ENCODE measurements at regions not wholly inside any gene's neighbourhood (a gene's known extent, or its start where the extent isn't known, plus 50 kb on each side); places are given as distances from the start of the nearest gene placed in this dataset.

DNA sequence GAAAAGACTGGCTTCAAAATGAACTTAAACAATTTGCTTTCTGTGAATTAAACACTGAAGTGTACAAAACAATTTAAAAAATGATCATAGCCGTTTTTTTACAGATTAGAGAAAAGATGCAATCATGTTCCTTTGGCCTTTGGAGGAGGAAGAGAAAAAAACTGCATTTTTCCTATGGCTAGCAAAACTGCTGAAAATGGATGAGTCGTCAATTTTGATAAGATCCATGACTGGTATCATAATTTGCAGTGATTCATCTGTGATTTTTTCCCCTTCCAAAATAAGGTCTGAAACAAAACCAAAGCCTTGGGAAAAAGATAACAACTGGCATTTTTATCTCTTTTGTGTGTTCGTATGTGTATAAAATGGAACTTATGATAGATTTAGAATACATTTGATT is 255.6 kb upstream of the SATB1 start:
- H3K9me3 ChIP-seq (ENCODE audit: control insufficient read depth, insufficient read depth, low read depth, low read length) = no peaks in the 10 kb centered on the region
- no peak overlapping the region for H3K27ac ChIP-seq (ENCODE audit: extremely low read depth, low read depth, low read length)
- no peaks in the 10 kb centered on the region for H3K4me1 ChIP-seq (ENCODE audit: control insufficient read depth, insufficient read depth, low read length)
- TF ChIP-seq PBX3 (CRISPR knock-in tag; IDR thresholded peaks at IDR 0.05) = no peak
- TF ChIP-seq ZNF830 (tag by site-specific recombination; IDR thresholded peaks at IDR 0.05; ENCODE audit: low read depth) = no peak
- TF ChIP-seq ZNF785 (tag by site-specific recombination; IDR thresholded peaks at IDR 0.05) = no peak
- TF ChIP-seq ZNF114 (tag by site-specific recombination; IDR thresholded peaks at IDR 0.05) = no peak
- no peak for TF ChIP-seq ZNF677 (tag by site-specific recombination; IDR thresholded peaks at IDR 0.05)
- TF ChIP-seq, protein P1, sequence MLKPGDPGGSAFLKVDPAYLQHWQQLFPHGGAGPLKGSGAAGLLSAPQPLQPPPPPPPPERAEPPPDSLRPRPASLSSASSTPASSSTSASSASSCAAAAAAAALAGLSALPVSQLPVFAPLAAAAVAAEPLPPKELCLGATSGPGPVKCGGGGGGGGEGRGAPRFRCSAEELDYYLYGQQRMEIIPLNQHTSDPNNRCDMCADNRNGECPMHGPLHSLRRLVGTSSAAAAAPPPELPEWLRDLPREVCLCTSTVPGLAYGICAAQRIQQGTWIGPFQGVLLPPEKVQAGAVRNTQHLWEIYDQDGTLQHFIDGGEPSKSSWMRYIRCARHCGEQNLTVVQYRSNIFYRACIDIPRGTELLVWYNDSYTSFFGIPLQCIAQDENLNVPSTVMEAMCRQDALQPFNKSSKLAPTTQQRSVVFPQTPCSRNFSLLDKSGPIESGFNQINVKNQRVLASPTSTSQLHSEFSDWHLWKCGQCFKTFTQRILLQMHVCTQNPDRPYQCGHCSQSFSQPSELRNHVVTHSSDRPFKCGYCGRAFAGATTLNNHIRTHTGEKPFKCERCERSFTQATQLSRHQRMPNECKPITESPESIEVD (tag by site-specific recombination; IDR thresholded peaks at IDR 0.05) = no peak
- no peak for TF ChIP-seq WT1 (tag by site-specific recombination; IDR thresholded peaks at IDR 0.05)
- TF ChIP-seq ZNF843 (tag by site-specific recombination; IDR thresholded peaks at IDR 0.05) = no peak
- TF ChIP-seq ZNF366 (tag by site-specific recombination; conservative IDR thresholded peaks at IDR 0.05) = no peak
- no peak for TF ChIP-seq ZNF544 (tag by site-specific recombination; IDR thresholded peaks at IDR 0.05)
- no peak for TF ChIP-seq ZNF133 (tag by site-specific recombination; IDR thresholded peaks at IDR 0.05)
- no peak for TF ChIP-seq HOXC10 (CRISPR knock-in tag; IDR thresholded peaks at IDR 0.05)
- no peak for TF ChIP-seq ZNF37A (tag by site-specific recombination; IDR thresholded peaks at IDR 0.05)
- no peak for TF ChIP-seq ZNF174 (tag by site-specific recombination; IDR thresholded peaks at IDR 0.05)
- TF ChIP-seq ZNF350 (tag by site-specific recombination; IDR thresholded peaks at IDR 0.05) = no peak
- TF ChIP-seq ZNF521 (tag by site-specific recombination; IDR thresholded peaks at IDR 0.05) = no peak
- TF ChIP-seq, protein P2, sequence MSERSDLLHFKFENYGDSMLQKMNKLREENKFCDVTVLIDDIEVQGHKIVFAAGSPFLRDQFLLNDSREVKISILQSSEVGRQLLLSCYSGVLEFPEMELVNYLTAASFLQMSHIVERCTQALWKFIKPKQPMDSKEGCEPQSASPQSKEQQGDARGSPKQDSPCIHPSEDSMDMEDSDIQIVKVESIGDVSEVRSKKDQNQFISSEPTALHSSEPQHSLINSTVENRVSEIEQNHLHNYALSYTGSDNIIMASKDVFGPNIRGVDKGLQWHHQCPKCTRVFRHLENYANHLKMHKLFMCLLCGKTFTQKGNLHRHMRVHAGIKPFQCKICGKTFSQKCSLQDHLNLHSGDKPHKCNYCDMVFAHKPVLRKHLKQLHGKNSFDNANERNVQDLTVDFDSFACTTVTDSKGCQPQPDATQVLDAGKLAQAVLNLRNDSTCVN (tag by site-specific recombination; optimal IDR thresholded peaks at IDR 0.05) = no peak
- no peak for TF ChIP-seq ZNF610 (tag by site-specific recombination; IDR thresholded peaks at IDR 0.05; ENCODE audit: borderline replicate concordance)
- CTCF ChIA-PET = no interaction called here
- H3K36me3 ChIP-seq (ENCODE audit: control insufficient read depth in 2 of 2, insufficient read depth in 1 of 2, low read length in 2 of 2) = no peaks in the 10 kb centered on the region
- POLR2A ChIA-PET = no interaction called here
- H3K4me3 ChIP-seq (ENCODE audit: low read depth, low read length) = no peak overlapping the region

GRCh38 chr3:18679238-18679637 is 254.1 kb upstream of the SATB1 start:
- Histone ChIP-seq H3K9me3 (ENCODE audit: control insufficient read depth, insufficient read depth, low read depth, low read length) (no peaks in the 10 kb centered on the region), H3K4me3 (ENCODE audit: low read depth, low read length) (no peak overlapping the region), H3K36me3 (ENCODE audit: control insufficient read depth in 2 of 2, insufficient read depth in 1 of 2, low read length in 2 of 2) (no peaks in the 10 kb centered on the region), H3K27ac (ENCODE audit: extremely low read depth, low read depth, low read length) (no peak overlapping the region), H3K4me1 (ENCODE audit: control insufficient read depth, insufficient read depth, low read length) (no peaks in the 10 kb centered on the region)
- TF ChIP-seq MYNN (tag by site-specific recombination; IDR thresholded peaks at IDR 0.05; ENCODE audit: borderline replicate concordance) (no peak), ZNF623 (tag by site-specific recombination; IDR thresholded peaks at IDR 0.05) (no peak), ZNF114 (tag by site-specific recombination; IDR thresholded peaks at IDR 0.05) (no peak), HOXA7 (CRISPR knock-in tag; IDR thresholded peaks at IDR 0.05; ENCODE audit: borderline replicate concordance) (no peak), GLIS1 (tag by site-specific recombination; IDR thresholded peaks at IDR 0.05) (no peak), ZNF416 (tag by site-specific recombination; IDR thresholded peaks at IDR 0.05) (no peak), ZNF37A (tag by site-specific recombination; IDR thresholded peaks at IDR 0.05) (no peak)
- TF ChIP-seq, protein P3, sequence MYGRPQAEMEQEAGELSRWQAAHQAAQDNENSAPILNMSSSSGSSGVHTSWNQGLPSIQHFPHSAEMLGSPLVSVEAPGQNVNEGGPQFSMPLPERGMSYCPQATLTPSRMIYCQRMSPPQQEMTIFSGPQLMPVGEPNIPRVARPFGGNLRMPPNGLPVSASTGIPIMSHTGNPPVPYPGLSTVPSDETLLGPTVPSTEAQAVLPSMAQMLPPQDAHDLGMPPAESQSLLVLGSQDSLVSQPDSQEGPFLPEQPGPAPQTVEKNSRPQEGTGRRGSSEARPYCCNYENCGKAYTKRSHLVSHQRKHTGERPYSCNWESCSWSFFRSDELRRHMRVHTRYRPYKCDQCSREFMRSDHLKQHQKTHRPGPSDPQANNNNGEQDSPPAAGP (tag by site-specific recombination; IDR thresholded peaks at IDR 0.05) = no peak
- TF ChIP-seq, protein P4, sequence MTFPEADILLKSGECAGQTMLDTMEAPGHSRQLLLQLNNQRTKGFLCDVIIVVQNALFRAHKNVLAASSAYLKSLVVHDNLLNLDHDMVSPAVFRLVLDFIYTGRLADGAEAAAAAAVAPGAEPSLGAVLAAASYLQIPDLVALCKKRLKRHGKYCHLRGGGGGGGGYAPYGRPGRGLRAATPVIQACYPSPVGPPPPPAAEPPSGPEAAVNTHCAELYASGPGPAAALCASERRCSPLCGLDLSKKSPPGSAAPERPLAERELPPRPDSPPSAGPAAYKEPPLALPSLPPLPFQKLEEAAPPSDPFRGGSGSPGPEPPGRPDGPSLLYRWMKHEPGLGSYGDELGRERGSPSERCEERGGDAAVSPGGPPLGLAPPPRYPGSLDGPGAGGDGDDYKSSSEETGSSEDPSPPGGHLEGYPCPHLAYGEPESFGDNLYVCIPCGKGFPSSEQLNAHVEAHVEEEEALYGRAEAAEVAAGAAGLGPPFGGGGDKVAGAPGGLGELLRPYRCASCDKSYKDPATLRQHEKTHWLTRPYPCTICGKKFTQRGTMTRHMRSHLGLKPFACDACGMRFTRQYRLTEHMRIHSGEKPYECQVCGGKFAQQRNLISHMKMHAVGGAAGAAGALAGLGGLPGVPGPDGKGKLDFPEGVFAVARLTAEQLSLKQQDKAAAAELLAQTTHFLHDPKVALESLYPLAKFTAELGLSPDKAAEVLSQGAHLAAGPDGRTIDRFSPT (tag by site-specific recombination; IDR thresholded peaks at IDR 0.05) = no peak
- ChIA-PET CTCF (no interaction called here), POLR2A (no interaction called here)

Measured in HEK293 (cell line).